ENCODE measurements at regions not wholly inside any gene's neighbourhood (a gene's known extent, or its start where the extent isn't known, plus 50 kb on each side); places are given as distances from the start of the nearest gene placed in this dataset.

GRCh38 chr7:112970771-112971170, 115.9 kb downstream of the GPR85 start:
- no peak for DNase-seq
- H3K9me3 Mint-ChIP-seq = no peaks in the 10 kb centered on the region
- no peak overlapping the region for H3K27ac Mint-ChIP-seq
- peaks cover 45% of the 10 kb centered on the region for H3K4me1 Mint-ChIP-seq (ENCODE audit: low read depth)
- 0 out of 2 replicates have a peak, but pooled peaks have one; percentile 15 for TF ChIP-seq CTCF (IDR thresholded peaks at IDR 0.05)
- H3K27me3 Mint-ChIP-seq (ENCODE audit: insufficient read depth) = no peaks in the 10 kb centered on the region
- no peak overlapping the region for H3K4me3 Mint-ChIP-seq
- H3K36me3 Mint-ChIP-seq (ENCODE audit: low read depth) = peaks cover 9% of the 10 kb centered on the region

GRCh38 chr7:112969946-112970345, 116.7 kb downstream of the GPR85 start:
- Mint-ChIP-seq H3K36me3 (ENCODE audit: low read depth) (peaks cover 9% of the 10 kb centered on the region), H3K27ac (no peak overlapping the region), H3K4me3 (no peak overlapping the region), H3K27me3 (ENCODE audit: insufficient read depth) (no peaks in the 10 kb centered on the region), H3K4me1 (ENCODE audit: low read depth) (peaks cover 47% of the 10 kb centered on the region), H3K9me3 (no peaks in the 10 kb centered on the region)
- no peak for TF ChIP-seq CTCF (IDR thresholded peaks at IDR 0.05)
- no peak for DNase-seq

DNA sequence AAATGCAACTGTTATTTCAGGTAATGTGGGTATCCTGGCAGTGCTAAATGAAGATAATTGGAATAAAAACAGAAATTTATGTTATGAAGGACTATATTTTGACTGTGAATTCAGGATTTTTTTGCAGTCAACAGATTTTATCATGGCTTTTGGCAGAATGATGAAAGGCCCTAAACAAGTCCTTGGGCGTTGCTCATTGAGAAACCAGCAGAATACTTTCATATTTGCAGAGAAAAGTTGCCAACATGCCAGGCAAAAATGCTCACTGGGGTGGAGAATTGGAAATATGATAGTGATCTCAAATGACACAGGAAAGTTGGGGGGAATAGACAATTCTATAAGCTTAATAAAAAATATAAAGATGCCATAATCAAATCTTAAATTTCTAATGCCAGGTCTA, 121.1 kb downstream of the GPR85 start:
- Mint-ChIP-seq H3K27me3 (ENCODE audit: insufficient read depth) (no peaks in the 10 kb centered on the region), H3K36me3 (ENCODE audit: low read depth) (no peaks in the 10 kb centered on the region), H3K4me3 (no peak overlapping the region), H3K9me3 (no peaks in the 10 kb centered on the region), H3K4me1 (ENCODE audit: low read depth) (peaks cover 10% of the 10 kb centered on the region; the same call in 1 of the 2 replicates), H3K27ac (no peak overlapping the region)
- TF ChIP-seq CTCF (IDR thresholded peaks at IDR 0.05) = no peak
- no peak for DNase-seq

DNA sequence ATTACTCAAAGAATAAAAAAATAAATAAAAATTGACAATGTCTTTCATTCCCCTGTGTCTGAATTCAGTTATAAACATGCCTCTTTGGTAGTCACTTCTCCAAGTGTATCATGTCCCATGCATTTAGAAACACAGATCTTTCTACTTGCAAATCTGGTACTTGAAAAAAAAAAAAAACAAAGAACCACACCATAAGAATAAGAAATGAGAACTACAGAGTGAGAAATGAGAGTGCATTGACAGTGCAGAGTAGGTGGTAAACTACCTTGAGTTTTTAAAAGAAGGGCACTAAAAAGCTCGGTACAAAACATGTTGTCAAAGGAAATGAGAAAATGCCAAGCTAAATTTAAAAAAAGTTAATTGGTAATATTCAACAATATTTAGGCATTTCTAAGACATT, 123.0 kb downstream of the GPR85 start:
- H3K36me3 Mint-ChIP-seq (ENCODE audit: low read depth) = no peaks in the 10 kb centered on the region
- H3K27ac Mint-ChIP-seq = no peak overlapping the region
- no peak for TF ChIP-seq CTCF (IDR thresholded peaks at IDR 0.05)
- no peaks in the 10 kb centered on the region for H3K9me3 Mint-ChIP-seq
- peaks cover 10% of the 10 kb centered on the region; the same call in 1 of the 2 replicates for H3K4me1 Mint-ChIP-seq (ENCODE audit: low read depth)
- no peak for DNase-seq
- no peak overlapping the region for H3K4me3 Mint-ChIP-seq
- H3K27me3 Mint-ChIP-seq (ENCODE audit: insufficient read depth) = no peaks in the 10 kb centered on the region

GRCh38 chr7:112962815-112963214, 123.8 kb downstream of the GPR85 start:
- H3K4me3 Mint-ChIP-seq = no peak overlapping the region
- H3K27ac Mint-ChIP-seq = no peak overlapping the region
- no peaks in the 10 kb centered on the region for H3K36me3 Mint-ChIP-seq (ENCODE audit: low read depth)
- TF ChIP-seq CTCF (IDR thresholded peaks at IDR 0.05) = no peak
- no peak for DNase-seq
- H3K9me3 Mint-ChIP-seq = no peaks in the 10 kb centered on the region
- H3K4me1 Mint-ChIP-seq (ENCODE audit: low read depth) = peaks cover 10% of the 10 kb centered on the region; the same call in 1 of the 2 replicates
- no peaks in the 10 kb centered on the region; the same call in 1 of the 2 replicates for H3K27me3 Mint-ChIP-seq (ENCODE audit: insufficient read depth)

- Mint-ChIP-seq H3K27me3 (ENCODE audit: insufficient read depth) (peaks cover 2% of the 10 kb centered on the region; the same call in 1 of the 2 replicates), H3K9me3 (no peaks in the 10 kb centered on the region), H3K4me1 (ENCODE audit: low read depth) (no peaks in the 10 kb centered on the region), H3K36me3 (ENCODE audit: low read depth) (no peaks in the 10 kb centered on the region), H3K4me3 (no peak overlapping the region), H3K27ac (no peak overlapping the region)
- TF ChIP-seq CTCF (IDR thresholded peaks at IDR 0.05) = no peak
- DNase-seq = no peak
Measured at GRCh38 chr7:112959276-112959675, 127.4 kb downstream of the GPR85 start.
